ENCODE measurements at regions not wholly inside any gene's neighbourhood (a gene's known extent, or its start where the extent isn't known, plus 50 kb on each side); places are given as distances from the start of the nearest gene placed in this dataset.

DNA sequence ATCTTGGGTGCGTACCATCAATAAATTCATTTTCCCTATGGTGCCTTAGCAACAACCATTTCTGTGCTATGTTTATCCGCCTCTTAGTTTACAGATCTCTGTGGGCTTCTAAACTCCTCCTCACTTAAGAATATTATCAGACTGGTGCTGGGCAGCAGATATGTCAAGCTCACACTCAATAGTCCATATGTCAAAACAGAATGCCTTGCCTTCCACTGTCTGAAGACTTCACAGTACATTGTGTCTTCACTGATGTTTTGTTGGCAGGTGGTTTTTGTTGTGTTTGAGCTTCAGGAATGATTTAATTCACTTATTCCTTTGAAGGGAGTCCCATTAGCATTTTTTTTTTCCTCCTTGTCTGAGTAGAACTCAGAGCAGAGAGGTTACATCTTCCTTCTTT is 419.6 kb downstream of the DNAJB9 start:
- H3K9me3 ChIP-seq, result no peaks in the 10 kb centered on the region
- no peaks in the 10 kb centered on the region for H3K27me3 ChIP-seq
- no peaks in the 10 kb centered on the region for H3K4me1 ChIP-seq
- no peak overlapping the region for H3K4me3 ChIP-seq
- no CpG with 5 or more reads among the region's 2 CpGs for WGBS (ENCODE audit: insufficient coverage, low coverage, low lambda C conversion rate, missing lambda C conversion rate)
- no peaks in the 10 kb centered on the region for H3K36me3 ChIP-seq
- no peak overlapping the region for H3K27ac ChIP-seq
- ATAC-seq, result no peak
- TF ChIP-seq POLR2A (IDR thresholded peaks at IDR 0.05), result no peak
- TF ChIP-seq, protein P1, sequence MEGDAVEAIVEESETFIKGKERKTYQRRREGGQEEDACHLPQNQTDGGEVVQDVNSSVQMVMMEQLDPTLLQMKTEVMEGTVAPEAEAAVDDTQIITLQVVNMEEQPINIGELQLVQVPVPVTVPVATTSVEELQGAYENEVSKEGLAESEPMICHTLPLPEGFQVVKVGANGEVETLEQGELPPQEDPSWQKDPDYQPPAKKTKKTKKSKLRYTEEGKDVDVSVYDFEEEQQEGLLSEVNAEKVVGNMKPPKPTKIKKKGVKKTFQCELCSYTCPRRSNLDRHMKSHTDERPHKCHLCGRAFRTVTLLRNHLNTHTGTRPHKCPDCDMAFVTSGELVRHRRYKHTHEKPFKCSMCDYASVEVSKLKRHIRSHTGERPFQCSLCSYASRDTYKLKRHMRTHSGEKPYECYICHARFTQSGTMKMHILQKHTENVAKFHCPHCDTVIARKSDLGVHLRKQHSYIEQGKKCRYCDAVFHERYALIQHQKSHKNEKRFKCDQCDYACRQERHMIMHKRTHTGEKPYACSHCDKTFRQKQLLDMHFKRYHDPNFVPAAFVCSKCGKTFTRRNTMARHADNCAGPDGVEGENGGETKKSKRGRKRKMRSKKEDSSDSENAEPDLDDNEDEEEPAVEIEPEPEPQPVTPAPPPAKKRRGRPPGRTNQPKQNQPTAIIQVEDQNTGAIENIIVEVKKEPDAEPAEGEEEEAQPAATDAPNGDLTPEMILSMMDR (IDR thresholded peaks at IDR 0.05), result no peak
- no peak for DNase-seq
- intact Hi-C loops (cut with DNase I), result no loop called here

DNA sequence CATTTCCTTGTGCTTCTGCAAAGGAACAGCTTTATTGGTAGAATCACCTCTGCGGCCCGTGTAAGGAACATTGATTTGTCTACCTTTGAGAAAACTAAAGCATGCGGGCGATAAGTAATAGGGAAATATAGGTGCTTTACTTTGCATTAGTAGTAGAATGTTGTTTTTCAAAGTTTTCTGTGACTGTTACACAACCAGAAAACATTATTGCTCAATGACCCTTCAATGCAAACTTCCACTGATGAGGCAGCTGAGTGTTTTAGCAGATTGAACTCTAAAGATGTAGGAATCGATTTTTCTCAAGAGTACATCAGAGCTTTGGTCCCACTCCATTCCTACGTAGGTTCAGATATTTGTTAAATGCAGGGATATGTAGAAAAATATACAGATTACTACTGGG is 427.8 kb downstream of the DNAJB9 start:
- Histone ChIP-seq H3K9me3 (no peaks in the 10 kb centered on the region), H3K4me3 (no peak overlapping the region), H3K36me3 (no peaks in the 10 kb centered on the region), H3K27me3 (no peaks in the 10 kb centered on the region), H3K4me1 (no peaks in the 10 kb centered on the region), H3K27ac (no peak overlapping the region)
- intact Hi-C loops (cut with DNase I), result no loop called here
- DNase-seq (no peak), ATAC-seq (no peak)
- 65% methylated on average over 6 of the region's 6 CpGs for WGBS (ENCODE audit: insufficient coverage, low coverage, low lambda C conversion rate, missing lambda C conversion rate)
- TF ChIP-seq POLR2A (IDR thresholded peaks at IDR 0.05), result no peak
- TF ChIP-seq, protein P1 (IDR thresholded peaks at IDR 0.05), result no peak

DNA sequence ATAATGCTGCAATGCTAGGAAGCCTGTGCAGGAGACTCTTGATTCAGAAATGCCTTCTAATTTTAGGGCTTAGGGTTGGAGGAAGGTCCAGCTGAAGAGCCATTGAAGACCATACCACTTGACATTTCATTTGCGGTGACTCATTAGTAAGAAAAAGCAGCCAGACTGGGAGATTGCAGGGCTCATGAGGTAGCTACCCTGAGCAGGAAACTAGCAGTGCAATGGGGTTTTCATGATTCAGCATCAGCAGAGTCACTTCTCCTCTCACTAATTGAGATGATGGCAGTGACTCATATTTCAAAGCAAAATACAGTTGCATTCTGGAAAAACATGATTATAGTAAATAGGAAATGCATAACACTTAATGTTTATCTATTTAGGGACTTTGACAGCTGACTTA is 434.1 kb downstream of the DNAJB9 start:
- no peak for DNase-seq
- WGBS (ENCODE audit: insufficient coverage, low coverage, low lambda C conversion rate, missing lambda C conversion rate), result no CpG with 5 or more reads among the region's 1 CpG
- no peak overlapping the region for H3K27ac ChIP-seq
- H3K4me1 ChIP-seq, result no peaks in the 10 kb centered on the region
- intact Hi-C loops (cut with DNase I), result no loop called here
- H3K4me3 ChIP-seq, result no peak overlapping the region
- no peaks in the 10 kb centered on the region for H3K9me3 ChIP-seq
- H3K36me3 ChIP-seq, result no peaks in the 10 kb centered on the region
- TF ChIP-seq, protein P1 (IDR thresholded peaks at IDR 0.05), result no peak
- no peak for TF ChIP-seq POLR2A (IDR thresholded peaks at IDR 0.05)
- no peak for ATAC-seq
- H3K27me3 ChIP-seq, result no peaks in the 10 kb centered on the region

DNA sequence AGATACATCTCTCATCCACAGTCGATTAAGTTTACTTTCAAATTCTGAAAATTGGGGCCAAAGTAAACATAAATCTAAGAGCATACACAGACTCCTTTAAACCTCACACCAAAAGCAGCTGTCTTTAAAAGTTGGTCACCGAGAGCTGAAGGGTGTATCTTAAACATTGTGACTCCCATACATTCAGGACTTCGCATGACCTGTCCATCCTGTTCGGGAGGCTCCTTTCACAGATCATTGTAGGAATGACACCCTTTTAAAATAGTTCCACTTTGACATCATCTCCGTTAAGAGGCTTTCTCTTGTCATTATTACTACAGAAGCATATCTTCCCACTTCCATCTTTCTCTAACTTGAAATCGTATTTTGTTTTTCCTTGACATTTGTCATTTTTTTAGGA is 440.0 kb downstream of the DNAJB9 start:
- Histone ChIP-seq H3K4me3 (no peak overlapping the region), H3K36me3 (no peaks in the 10 kb centered on the region), H3K4me1 (no peaks in the 10 kb centered on the region), H3K27ac (no peak overlapping the region), H3K9me3 (no peaks in the 10 kb centered on the region), H3K27me3 (no peaks in the 10 kb centered on the region)
- TF ChIP-seq POLR2A (IDR thresholded peaks at IDR 0.05), result no peak
- TF ChIP-seq, protein P1 (IDR thresholded peaks at IDR 0.05), result no peak
- intact Hi-C loops (cut with DNase I), result no loop called here
- 52% methylated on average over 5 of the region's 6 CpGs for WGBS (ENCODE audit: insufficient coverage, low coverage, low lambda C conversion rate, missing lambda C conversion rate)
- ATAC-seq (no peak), DNase-seq (no peak)

DNA sequence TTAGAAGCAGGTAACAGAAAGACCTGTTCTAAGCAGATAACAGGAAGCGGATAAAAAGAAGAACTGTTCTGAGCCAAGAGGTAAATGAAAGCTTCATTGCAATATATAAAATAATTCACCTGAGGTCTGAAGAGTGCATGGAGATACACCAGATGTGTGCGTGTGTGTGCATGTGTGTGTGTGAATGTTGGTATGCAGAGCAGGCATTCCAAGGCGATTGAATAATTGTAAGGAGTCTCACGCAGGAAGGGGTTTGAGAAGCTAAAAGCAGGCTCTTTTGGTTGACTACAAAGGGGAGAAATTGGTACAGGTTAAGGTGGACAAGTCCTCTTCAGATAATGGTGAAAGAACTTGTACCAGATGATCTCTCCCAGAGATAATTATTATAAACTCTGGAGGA is 450.6 kb downstream of the DNAJB9 start:
- Histone ChIP-seq H3K4me3 (no peak overlapping the region), H3K27me3 (no peaks in the 10 kb centered on the region), H3K9me3 (no peaks in the 10 kb centered on the region), H3K4me1 (no peaks in the 10 kb centered on the region), H3K36me3 (no peaks in the 10 kb centered on the region), H3K27ac (no peak overlapping the region)
- TF ChIP-seq, protein P1 (IDR thresholded peaks at IDR 0.05), result no peak
- no peak for TF ChIP-seq POLR2A (IDR thresholded peaks at IDR 0.05)
- intact Hi-C loops (cut with DNase I), result no loop called here
- whole genome bisulfite sequencing (ENCODE audit: insufficient coverage, low coverage, low lambda C conversion rate, missing lambda C conversion rate), result 62% methylated on average over 4 of the region's 4 CpGs
- DNase-seq (no peak), ATAC-seq (no peak)

Data from right lobe of liver (tissue), 6 donors.